ENCODE measurements at regions not wholly inside any gene's neighbourhood (a gene's known extent, or its start where the extent isn't known, plus 50 kb on each side); places are given as distances from the start of the nearest gene placed in this dataset.

- no peak for DNase-seq (ENCODE audit: extremely low spot score)
- no peak overlapping the region for H3K27ac ChIP-seq (ENCODE audit: low read depth)
These were observed 1202.1 kb downstream of the ADGRL3 start for GRCh38 chr4:62402088-62402806.

GRCh38 chr4:62399242-62399641, 1199.1 kb downstream of the ADGRL3 start:
- H3K4me1 ChIP-seq (ENCODE audit: insufficient read depth) = no peaks in the 10 kb centered on the region
- DNase-seq (ENCODE audit: extremely low spot score) = no peak
- H3K36me3 ChIP-seq (ENCODE audit: insufficient read depth) = no peaks in the 10 kb centered on the region
- H3K27ac ChIP-seq (ENCODE audit: low read depth) = no peak overlapping the region
- WGBS = 41% methylated on average over 4 of the region's 4 CpGs
- no peak overlapping the region for H3K4me3 ChIP-seq (ENCODE audit: low read depth, low read length)

More at GRCh38 chr4:62402088-62402806, 1202.1 kb downstream of the ADGRL3 start:
- no peak overlapping the region for H3K4me3 ChIP-seq (ENCODE audit: low read depth, low read length)
- H3K4me1 ChIP-seq (ENCODE audit: insufficient read depth) = no peaks in the 10 kb centered on the region
- no peaks in the 10 kb centered on the region for H3K36me3 ChIP-seq (ENCODE audit: insufficient read depth)

DNA sequence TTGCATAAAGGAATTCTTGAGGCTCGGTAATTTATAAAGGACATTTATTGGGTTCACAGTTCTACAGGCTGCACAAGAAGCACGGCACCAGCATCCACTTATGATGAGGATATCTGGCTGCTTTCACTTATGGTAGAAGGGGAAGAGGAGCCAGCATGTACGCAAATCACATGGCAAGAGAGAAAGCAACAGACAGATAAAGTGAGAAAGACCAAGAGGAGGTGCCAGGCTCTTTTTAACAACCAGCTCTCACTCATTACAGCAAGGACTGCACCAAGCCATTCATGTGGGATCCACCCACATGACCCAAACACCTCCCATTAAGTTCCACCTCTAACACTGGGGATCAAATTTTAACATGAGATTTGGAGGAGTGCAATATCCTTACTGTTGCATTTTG, 1198.2 kb downstream of the ADGRL3 start:
- H3K4me3 ChIP-seq (ENCODE audit: low read depth, low read length) = no peak overlapping the region
- no peaks in the 10 kb centered on the region for H3K36me3 ChIP-seq (ENCODE audit: insufficient read depth)
- WGBS = 77% methylated on average over 3 of the region's 3 CpGs
- no peak for DNase-seq (ENCODE audit: extremely low spot score)
- H3K4me1 ChIP-seq (ENCODE audit: insufficient read depth) = no peaks in the 10 kb centered on the region
- no peak overlapping the region for H3K27ac ChIP-seq (ENCODE audit: low read depth)

DNA sequence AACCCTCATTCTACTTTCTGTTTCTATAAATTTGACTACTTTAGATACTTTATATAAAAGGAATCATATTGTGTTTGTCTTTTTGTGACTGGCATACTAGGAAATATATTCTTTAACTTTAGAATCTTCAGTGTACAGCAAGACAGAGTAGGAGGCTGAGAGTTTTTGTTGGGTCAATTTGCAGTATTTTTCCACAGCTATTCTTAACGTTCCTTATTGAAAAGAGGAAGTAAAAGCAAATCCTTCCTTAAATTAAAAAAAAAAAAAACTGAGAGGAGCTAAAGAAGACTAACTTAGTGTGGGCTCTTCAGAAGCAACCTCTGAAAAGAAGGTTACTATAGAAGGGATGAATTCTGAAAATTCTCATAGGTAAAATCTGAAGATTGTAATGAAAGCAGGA, 1194.6 kb downstream of the ADGRL3 start:
- Histone ChIP-seq H3K36me3 (ENCODE audit: insufficient read depth) (no peaks in the 10 kb centered on the region), H3K27ac (ENCODE audit: low read depth) (no peak overlapping the region), H3K4me1 (ENCODE audit: insufficient read depth) (no peaks in the 10 kb centered on the region), H3K4me3 (ENCODE audit: low read depth, low read length) (no peak overlapping the region)
- WGBS = 33% methylated on average over 1 of the region's 1 CpG
- no peak for DNase-seq (ENCODE audit: extremely low spot score)

GRCh38 chr4:62387808-62388207, 1187.7 kb downstream of the ADGRL3 start:
- no peak overlapping the region for H3K27ac ChIP-seq (ENCODE audit: low read depth)
- no peak for DNase-seq (ENCODE audit: extremely low spot score)
- H3K4me3 ChIP-seq (ENCODE audit: low read depth, low read length) = no peak overlapping the region
- H3K36me3 ChIP-seq (ENCODE audit: insufficient read depth) = no peaks in the 10 kb centered on the region
- no peaks in the 10 kb centered on the region for H3K4me1 ChIP-seq (ENCODE audit: insufficient read depth)
- WGBS = 83% methylated on average over 3 of the region's 3 CpGs

DNA sequence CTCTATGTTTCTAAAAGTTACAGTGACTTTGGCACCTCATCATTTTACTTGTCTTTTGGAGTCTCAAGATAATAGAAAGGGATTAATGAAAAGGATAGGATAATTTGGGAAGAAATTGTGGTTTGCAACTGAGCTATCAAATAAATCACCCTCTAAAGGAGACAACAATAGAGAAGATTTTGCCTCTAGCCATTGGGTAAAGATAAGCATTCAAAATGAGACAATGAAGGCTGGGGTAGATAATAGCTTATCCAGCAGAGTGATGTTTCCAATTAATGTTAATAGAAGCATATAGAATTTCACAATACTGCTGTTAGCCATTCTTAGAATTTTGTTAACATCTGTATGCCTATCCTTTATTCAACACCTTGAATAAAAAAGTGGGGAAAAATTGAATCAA, 1177.6 kb downstream of the ADGRL3 start:
- Histone ChIP-seq H3K4me3 (ENCODE audit: low read depth, low read length) (no peak overlapping the region), H3K27ac (ENCODE audit: low read depth) (no peak overlapping the region), H3K36me3 (ENCODE audit: insufficient read depth) (no peaks in the 10 kb centered on the region), H3K4me1 (ENCODE audit: insufficient read depth) (no peaks in the 10 kb centered on the region)
- no peak for DNase-seq (ENCODE audit: extremely low spot score)

DNA sequence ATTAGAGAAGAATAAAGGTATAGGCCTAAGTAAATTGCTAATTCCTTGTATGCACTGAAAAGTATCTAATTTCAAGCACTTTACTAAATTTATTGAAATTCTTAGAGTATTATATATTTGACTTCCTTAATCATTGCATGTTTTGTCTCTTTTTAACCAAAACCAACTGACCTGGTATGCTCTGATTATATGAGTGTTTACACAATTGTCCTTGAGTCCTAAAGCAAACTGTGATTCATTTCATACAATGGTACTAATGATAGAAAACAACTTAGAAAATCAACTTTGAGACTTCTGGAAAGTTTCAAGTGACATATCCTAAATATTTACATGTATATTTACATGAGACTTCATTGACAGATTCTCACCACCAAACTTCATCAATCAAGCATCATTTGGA, 1177.1 kb downstream of the ADGRL3 start:
- Histone ChIP-seq H3K4me1 (ENCODE audit: insufficient read depth) (no peaks in the 10 kb centered on the region), H3K36me3 (ENCODE audit: insufficient read depth) (no peaks in the 10 kb centered on the region), H3K27ac (ENCODE audit: low read depth) (no peak overlapping the region), H3K4me3 (ENCODE audit: low read depth, low read length) (no peak overlapping the region)
- DNase-seq (ENCODE audit: extremely low spot score) = no peak

GRCh38 chr4:62366939-62367338, 1166.8 kb downstream of the ADGRL3 start:
- no peaks in the 10 kb centered on the region for H3K4me1 ChIP-seq (ENCODE audit: insufficient read depth)
- H3K36me3 ChIP-seq (ENCODE audit: insufficient read depth) = no peaks in the 10 kb centered on the region
- DNase-seq (ENCODE audit: extremely low spot score) = no peak
- H3K27ac ChIP-seq (ENCODE audit: low read depth) = no peak overlapping the region
- H3K4me3 ChIP-seq (ENCODE audit: low read depth, low read length) = no peak overlapping the region

GRCh38 chr4:62360156-62360545, 1160.0 kb downstream of the ADGRL3 start:
- DNase-seq (ENCODE audit: extremely low spot score) = no peak
- Histone ChIP-seq H3K27ac (ENCODE audit: low read depth) (no peak overlapping the region), H3K36me3 (ENCODE audit: insufficient read depth) (no peaks in the 10 kb centered on the region), H3K4me1 (ENCODE audit: insufficient read depth) (no peaks in the 10 kb centered on the region), H3K4me3 (ENCODE audit: low read depth, low read length) (no peak overlapping the region)
- 78% methylated on average over 1 of the region's 1 CpG for WGBS

GRCh38 chr4:62359441-62360155, 1159.5 kb downstream of the ADGRL3 start:
- WGBS = 35% methylated on average over 2 of the region's 2 CpGs

GRCh38 chr4:62344915-62345314, 1144.8 kb downstream of the ADGRL3 start:
- WGBS = 86% methylated on average over 4 of the region's 4 CpGs
- H3K36me3 ChIP-seq (ENCODE audit: insufficient read depth) = no peaks in the 10 kb centered on the region
- H3K4me1 ChIP-seq (ENCODE audit: insufficient read depth) = no peaks in the 10 kb centered on the region
- H3K27ac ChIP-seq (ENCODE audit: low read depth) = no peak overlapping the region
- H3K4me3 ChIP-seq (ENCODE audit: low read depth, low read length) = no peak overlapping the region
- DNase-seq (ENCODE audit: extremely low spot score) = no peak

More at GRCh38 chr4:62359441-62360155, 1159.5 kb downstream of the ADGRL3 start:
- no peak for DNase-seq (ENCODE audit: extremely low spot score)
- Histone ChIP-seq H3K4me1 (ENCODE audit: insufficient read depth) (no peaks in the 10 kb centered on the region), H3K27ac (ENCODE audit: low read depth) (no peak overlapping the region), H3K4me3 (ENCODE audit: low read depth, low read length) (no peak overlapping the region), H3K36me3 (ENCODE audit: insufficient read depth) (no peaks in the 10 kb centered on the region)

- no peak overlapping the region for H3K4me3 ChIP-seq (ENCODE audit: low read depth, low read length)
- H3K27ac ChIP-seq (ENCODE audit: low read depth) = no peak overlapping the region
- H3K36me3 ChIP-seq (ENCODE audit: insufficient read depth) = no peaks in the 10 kb centered on the region
- no peak for DNase-seq (ENCODE audit: extremely low spot score)
- WGBS = 83% methylated on average over 4 of the region's 4 CpGs
- no peaks in the 10 kb centered on the region for H3K4me1 ChIP-seq (ENCODE audit: insufficient read depth)
These were observed 1144.3 kb downstream of the ADGRL3 start for GRCh38 chr4:62344474-62344873.

- H3K4me1 ChIP-seq (ENCODE audit: insufficient read depth) = no peaks in the 10 kb centered on the region
These were observed 1142.2 kb downstream of the ADGRL3 start for GRCh38 chr4:62342346-62342745.

DNA sequence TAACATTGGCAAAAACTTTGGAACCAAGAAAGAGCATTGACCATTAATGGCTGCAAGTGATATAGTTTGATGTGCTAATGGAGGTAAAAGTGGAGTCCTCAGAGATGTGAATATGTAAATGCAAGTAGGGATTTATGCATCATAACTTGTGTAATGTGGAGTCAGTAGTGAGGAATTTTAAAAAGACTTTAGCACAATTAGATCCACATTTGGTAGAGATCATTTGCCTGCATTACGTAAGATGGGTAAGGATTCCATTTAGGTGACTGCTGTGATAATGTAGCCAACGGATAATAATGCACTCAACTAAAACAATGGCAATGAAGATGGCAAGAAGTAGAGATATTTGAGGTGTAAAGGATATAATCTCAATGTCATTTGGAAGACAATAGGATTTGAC, 1128.4 kb downstream of the ADGRL3 start:
- WGBS = 89% methylated on average over 2 of the region's 2 CpGs
- Histone ChIP-seq H3K27ac (ENCODE audit: low read depth) (no peak overlapping the region), H3K4me1 (ENCODE audit: insufficient read depth) (no peaks in the 10 kb centered on the region), H3K36me3 (ENCODE audit: insufficient read depth) (no peaks in the 10 kb centered on the region), H3K4me3 (ENCODE audit: low read depth, low read length) (no peak overlapping the region)
- no peak for DNase-seq (ENCODE audit: extremely low spot score)

More at GRCh38 chr4:62342346-62342745, 1142.2 kb downstream of the ADGRL3 start:
- Histone ChIP-seq H3K4me3 (ENCODE audit: low read depth, low read length) (no peak overlapping the region), H3K27ac (ENCODE audit: low read depth) (no peak overlapping the region), H3K36me3 (ENCODE audit: insufficient read depth) (no peaks in the 10 kb centered on the region)
- DNase-seq (ENCODE audit: extremely low spot score) = no peak

Measured in urinary bladder (tissue), 3 donors.